ENCODE measurements at regions not wholly inside any gene's neighbourhood (a gene's known extent, or its start where the extent isn't known, plus 50 kb on each side); places are given as distances from the start of the nearest gene placed in this dataset.
A peak's percentile ranks its signal among the peaks of the same experiment; 100 is the strongest.
"Not testable (repeated sequence)": the region's sequence is repeated elsewhere in the genome, so short reads cannot be mapped to it uniquely, and the experiment has no call there.

GRCh38 chrX:96182366-96182765 lies 502.3 kb upstream of the DIAPH2 start:
- DNase-seq (ENCODE audit: low spot score): no peak
- H3K4me3 ChIP-seq: no peak overlapping the region
- no peaks in the 10 kb centered on the region for H3K36me3 ChIP-seq
- H3K4me1 ChIP-seq (ENCODE audit: control insufficient read depth in 1 of 2, low read depth in 2 of 2): no peaks in the 10 kb centered on the region
- H3K9me3 ChIP-seq: no peaks in the 10 kb centered on the region
- ATAC-seq (ENCODE audit: insufficient number of reproducible peaks, low FRiP score, low read depth): no peak
- no peak overlapping the region for H3K27ac ChIP-seq
- TF ChIP-seq CTCF (IDR thresholded peaks at IDR 0.05): peak; percentile 25
- H3K27me3 ChIP-seq (replicated peaks; ENCODE audit: insufficient read depth): no peaks in the 10 kb centered on the region

GRCh38 chrX:96183391-96183790 lies 501.3 kb upstream of the DIAPH2 start:
- Histone ChIP-seq H3K9me3 (no peaks in the 10 kb centered on the region), H3K4me1 (ENCODE audit: control insufficient read depth in 1 of 2, low read depth in 2 of 2) (no peaks in the 10 kb centered on the region), H3K36me3 (no peaks in the 10 kb centered on the region), H3K27ac (no peak overlapping the region), H3K27me3 (replicated peaks; ENCODE audit: insufficient read depth) (no peaks in the 10 kb centered on the region), H3K4me3 (no peak overlapping the region)
- no peak for TF ChIP-seq CTCF (IDR thresholded peaks at IDR 0.05)
- DNase-seq (ENCODE audit: low spot score): no peak
- ATAC-seq (ENCODE audit: insufficient number of reproducible peaks, low FRiP score, low read depth): no peak

GRCh38 chrX:96183843-96184242 lies 500.8 kb upstream of the DIAPH2 start:
- Histone ChIP-seq H3K36me3 (no peaks in the 10 kb centered on the region), H3K4me3 (no peak overlapping the region), H3K9me3 (no peaks in the 10 kb centered on the region), H3K4me1 (ENCODE audit: control insufficient read depth in 1 of 2, low read depth in 2 of 2) (no peaks in the 10 kb centered on the region), H3K27ac (no peak overlapping the region), H3K27me3 (replicated peaks; ENCODE audit: insufficient read depth) (no peaks in the 10 kb centered on the region)
- DNase-seq (ENCODE audit: low spot score) (no peak), ATAC-seq (ENCODE audit: insufficient number of reproducible peaks, low FRiP score, low read depth) (no peak)
- no peak for TF ChIP-seq CTCF (IDR thresholded peaks at IDR 0.05)

GRCh38 chrX:96204928-96205327 lies 479.7 kb upstream of the DIAPH2 start:
- ATAC-seq (ENCODE audit: insufficient number of reproducible peaks, low FRiP score, low read depth) (no peak), DNase-seq (ENCODE audit: low spot score) (no peak)
- Histone ChIP-seq H3K4me3 (no peak overlapping the region), H3K27me3 (replicated peaks; ENCODE audit: insufficient read depth) (no peaks in the 10 kb centered on the region), H3K27ac (no peak overlapping the region), H3K9me3 (no peaks in the 10 kb centered on the region), H3K4me1 (ENCODE audit: control insufficient read depth in 1 of 2, low read depth in 2 of 2) (no peaks in the 10 kb centered on the region), H3K36me3 (no peaks in the 10 kb centered on the region)
- no peak for TF ChIP-seq CTCF (IDR thresholded peaks at IDR 0.05)

GRCh38 chrX:96211953-96212352 lies 472.7 kb upstream of the DIAPH2 start:
- H3K4me1 ChIP-seq (ENCODE audit: control insufficient read depth in 1 of 2, low read depth in 2 of 2): no peaks in the 10 kb centered on the region
- no peak overlapping the region for H3K27ac ChIP-seq
- DNase-seq (ENCODE audit: low spot score) (no peak), ATAC-seq (ENCODE audit: insufficient number of reproducible peaks, low FRiP score, low read depth) (no peak)
- no peaks in the 10 kb centered on the region for H3K36me3 ChIP-seq
- no peaks in the 10 kb centered on the region for H3K9me3 ChIP-seq
- no peak for TF ChIP-seq CTCF (IDR thresholded peaks at IDR 0.05)
- H3K27me3 ChIP-seq (replicated peaks; ENCODE audit: insufficient read depth): no peaks in the 10 kb centered on the region
- H3K4me3 ChIP-seq: no peak overlapping the region

GRCh38 chrX:96214681-96215080 lies 470.0 kb upstream of the DIAPH2 start:
- not testable (repeated sequence) for H3K27me3 ChIP-seq (replicated peaks; ENCODE audit: insufficient read depth); ATAC-seq (ENCODE audit: insufficient number of reproducible peaks, low FRiP score, low read depth); H3K9me3 ChIP-seq; H3K4me3 ChIP-seq; DNase-seq (ENCODE audit: low spot score); H3K4me1 ChIP-seq (ENCODE audit: control insufficient read depth in 1 of 2, low read depth in 2 of 2); H3K27ac ChIP-seq; H3K36me3 ChIP-seq

Measured in thoracic aorta (tissue), 2 donors.